Keratinocyte (primary cell): ENCODE measurements at regions not wholly inside any gene's neighbourhood (a gene's known extent, or its start where the extent isn't known, plus 50 kb on each side); places are given as distances from the start of the nearest gene placed in this dataset.

Experiments used
- DNase-seq: peaks from one replicate; pipeline ENCODE4 v3.0.0-alpha.2; 2011; ENCODE audit warnings: low read depth, missing footprints, low spot score
- FAIRE-seq: peaks from 2 replicates; lab custom pipeline; 2011; peaks lifted over from hg19 to GRCh38; lab: Jason Lieb, UNC
- H2AFZ ChIP-seq: 2 replicates; pipeline ENCODE4 v1.6.0; 2012; ENCODE audit warnings: low read length, control low read depth, inconsistent platforms; ENCODE audit not compliant: control insufficient read depth
- H3K27ac ChIP-seq: 2 replicates; pipeline ENCODE4 v1.5.1; 2011; ENCODE audit warnings: low read length; ENCODE audit not compliant: control insufficient read depth, insufficient read depth
- H3K27me3 ChIP-seq: 3 replicates; pipeline ENCODE4 v1.6.0; 2011; ENCODE audit warnings: low read length; ENCODE audit not compliant: control insufficient read depth, insufficient read depth; ENCODE audit errors: extremely low read depth
- H3K36me3 ChIP-seq, 2 experiments: 2 replicates in 1 of 2; 3 replicates in 1 of 2; pipeline ENCODE4 v1.5.1; 2011; ENCODE audit warnings: low read length in 2 of 2, mild to moderate bottlenecking in 1 of 2; ENCODE audit not compliant: control insufficient read depth in 2 of 2, insufficient read depth in 2 of 2; ENCODE audit errors: extremely low read depth in 1 of 2
- H3K4me1 ChIP-seq: 3 replicates; pipeline ENCODE4 v1.5.1; 2011; ENCODE audit warnings: low read length; ENCODE audit not compliant: control insufficient read depth, insufficient read depth; ENCODE audit errors: extremely low read depth
- H3K4me2 ChIP-seq: 3 replicates; pipeline ENCODE4 v1.6.0; 2011; ENCODE audit warnings: low read depth, low read length; ENCODE audit not compliant: control insufficient read depth, insufficient read depth; ENCODE audit errors: extremely low read depth
- H3K4me3 ChIP-seq, 3 experiments: fragments of 200-600 bp in 1 of 3; sonication (generic) in 1 of 3; 2 replicates in 2 of 3; 3 replicates in 1 of 3; pipeline ENCODE4 v1.5.1; 2011 to 2016; ENCODE audit warnings: low read length in 3 of 3, mild to moderate bottlenecking in 3 of 3, control low read depth in 2 of 3, inconsistent platforms in 1 of 3, low read depth in 1 of 3, mixed read lengths in 1 of 3, mixed run types in 1 of 3, moderate library complexity in 1 of 3; ENCODE audit not compliant: control insufficient read depth in 2 of 3, insufficient read depth in 2 of 3; ENCODE audit errors: extremely low read depth in 1 of 3
- H3K79me2 ChIP-seq: 2 replicates; pipeline ENCODE4 v1.6.0; 2012; ENCODE audit warnings: low read length; ENCODE audit not compliant: control insufficient read depth, insufficient read depth
- H3K9ac ChIP-seq: 3 replicates; pipeline ENCODE4 v1.6.0; 2011; ENCODE audit warnings: low read length; ENCODE audit not compliant: control insufficient read depth, insufficient read depth; ENCODE audit errors: extremely low read depth
- H3K9me1 ChIP-seq: 3 replicates; pipeline ENCODE4 v1.6.0; 2011; ENCODE audit warnings: low read length; ENCODE audit not compliant: control insufficient read depth, insufficient read depth; ENCODE audit errors: extremely low read depth
- H3K9me3 ChIP-seq: 2 replicates; pipeline ENCODE4 v1.5.1; 2012; ENCODE audit warnings: low read depth, low read length; ENCODE audit not compliant: control insufficient read depth
- H4K20me1 ChIP-seq: 3 replicates; pipeline ENCODE4 v1.6.0; 2011; ENCODE audit warnings: low read length; ENCODE audit not compliant: control insufficient read depth, insufficient read depth; ENCODE audit errors: extremely low read depth
- EZH2 ChIP-seq: IDR thresholded peaks from one replicate; pipeline ENCODE4 v1.6.1; 2012; ENCODE audit warnings: inconsistent platforms, mild to moderate bottlenecking, low read length, moderate library complexity
- dilution Hi-C: fragments of 300-500 bp; cut with MboI; formaldehyde crosslinking; loops from one replicate; pipeline ENCODE4 v1.7.0; 2020; ENCODE audit warnings: low sequenced_read_pairs; ENCODE audit not compliant: extremely low pct_ligation_motif_present
- TF ChIP-seq, protein P1 (sequence below), 3 experiments: IDR thresholded peaks in 1 of 3; conservative IDR thresholded peaks in 1 of 3; optimal IDR thresholded peaks in 1 of 3; 2 replicates in 2 of 3; 3 replicates in 1 of 3; pipeline versions ENCODE3 to v1.5.1; 2011; ENCODE audit warnings: low read length in 3 of 3, mild to moderate bottlenecking in 3 of 3, moderate library complexity in 2 of 3, control low read depth in 1 of 3, inconsistent platforms in 1 of 3; ENCODE audit not compliant: insufficient read depth in 2 of 3; ENCODE audit errors: extremely low read depth in 1 of 3

DNA sequence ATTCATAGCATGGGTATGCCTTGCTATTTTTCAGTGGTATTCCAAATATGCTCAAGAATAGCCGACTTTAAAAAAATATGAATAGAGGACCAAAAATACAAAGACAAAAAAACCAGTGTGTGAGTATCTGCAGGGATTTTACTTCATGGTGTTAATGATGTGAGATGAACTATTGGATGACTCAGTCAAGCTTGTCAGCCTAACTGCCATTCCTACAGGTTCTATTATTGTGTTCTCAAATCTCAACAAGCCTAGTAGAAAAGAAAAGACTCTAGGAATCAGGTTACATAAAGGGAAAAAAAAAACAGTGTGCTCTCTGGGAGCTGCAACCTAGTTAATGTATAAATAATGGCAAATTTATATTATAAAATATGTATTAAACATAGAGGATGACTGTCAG is 588.4 kb upstream of the BTBD3 start:
- dilution Hi-C loops, result no loop called here
- peak overlapping the region; percentile 13 for H3K27ac ChIP-seq
- FAIRE-seq, result peak; percentile 81

DNA sequence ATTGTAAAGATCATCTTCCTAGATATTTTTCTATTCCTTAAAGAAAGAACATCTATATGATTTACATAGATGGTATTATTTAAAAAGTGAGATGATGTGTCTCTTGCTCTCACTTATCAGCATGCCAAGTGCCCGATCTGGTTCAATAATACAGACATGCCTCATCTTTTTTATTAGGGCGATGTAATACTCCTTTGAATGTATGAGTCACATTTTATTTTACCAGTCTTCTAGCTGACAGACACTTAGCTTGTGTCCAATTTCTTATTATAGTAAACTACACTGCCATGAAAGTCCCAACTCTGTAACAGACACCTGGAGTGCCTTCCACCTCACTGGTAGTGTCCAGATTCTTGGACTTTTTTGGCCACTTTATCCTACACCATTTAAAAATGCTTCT is 586.6 kb upstream of the BTBD3 start:
- Histone ChIP-seq H3K9me3 (no peaks in the 10 kb centered on the region), H3K27ac (no peak overlapping the region), H3K9ac (no peak overlapping the region), H3K27me3 (no peaks in the 10 kb centered on the region), H3K4me2 (no peak overlapping the region), H4K20me1 (no peaks in the 10 kb centered on the region), H3K4me3 (no peak overlapping the region), H3K4me1 (peaks cover 13% of the 10 kb centered on the region), H3K36me3 (no peaks in the 10 kb centered on the region), H3K79me2 (no peaks in the 10 kb centered on the region), H2AFZ (no peak overlapping the region), H3K9me1 (no peaks in the 10 kb centered on the region)
- peak; percentile 48 for FAIRE-seq
- no peak for TF ChIP-seq EZH2
- TF ChIP-seq, protein P1, sequence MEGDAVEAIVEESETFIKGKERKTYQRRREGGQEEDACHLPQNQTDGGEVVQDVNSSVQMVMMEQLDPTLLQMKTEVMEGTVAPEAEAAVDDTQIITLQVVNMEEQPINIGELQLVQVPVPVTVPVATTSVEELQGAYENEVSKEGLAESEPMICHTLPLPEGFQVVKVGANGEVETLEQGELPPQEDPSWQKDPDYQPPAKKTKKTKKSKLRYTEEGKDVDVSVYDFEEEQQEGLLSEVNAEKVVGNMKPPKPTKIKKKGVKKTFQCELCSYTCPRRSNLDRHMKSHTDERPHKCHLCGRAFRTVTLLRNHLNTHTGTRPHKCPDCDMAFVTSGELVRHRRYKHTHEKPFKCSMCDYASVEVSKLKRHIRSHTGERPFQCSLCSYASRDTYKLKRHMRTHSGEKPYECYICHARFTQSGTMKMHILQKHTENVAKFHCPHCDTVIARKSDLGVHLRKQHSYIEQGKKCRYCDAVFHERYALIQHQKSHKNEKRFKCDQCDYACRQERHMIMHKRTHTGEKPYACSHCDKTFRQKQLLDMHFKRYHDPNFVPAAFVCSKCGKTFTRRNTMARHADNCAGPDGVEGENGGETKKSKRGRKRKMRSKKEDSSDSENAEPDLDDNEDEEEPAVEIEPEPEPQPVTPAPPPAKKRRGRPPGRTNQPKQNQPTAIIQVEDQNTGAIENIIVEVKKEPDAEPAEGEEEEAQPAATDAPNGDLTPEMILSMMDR (optimal IDR thresholded peaks at IDR 0.05 in 1 of 3, IDR thresholded peaks at IDR 0.05 in 1 of 3, conservative IDR thresholded peaks at IDR 0.05 in 1 of 3; ENCODE audit: extremely low read depth in 1 of 3, insufficient read depth in 2 of 3, low read length in 3 of 3), result no peak
- dilution Hi-C loops, result no loop called here
- no peak for DNase-seq

More for the DNA sequence above, 588.4 kb upstream of the BTBD3 start:
- TF ChIP-seq, protein P1 (optimal IDR thresholded peaks at IDR 0.05 in 1 of 3, IDR thresholded peaks at IDR 0.05 in 1 of 3, conservative IDR thresholded peaks at IDR 0.05 in 1 of 3; ENCODE audit: extremely low read depth in 1 of 3, insufficient read depth in 2 of 3, low read length in 3 of 3), result no peak
- no peak for TF ChIP-seq EZH2
- no peak for DNase-seq
- H3K4me2 ChIP-seq, result peak overlapping the region; percentile 43
- H3K79me2 ChIP-seq, result no peaks in the 10 kb centered on the region
- H3K9me1 ChIP-seq, result no peaks in the 10 kb centered on the region
- no peak overlapping the region for H3K9ac ChIP-seq
- H3K36me3 ChIP-seq, result no peaks in the 10 kb centered on the region
- H3K27me3 ChIP-seq, result no peaks in the 10 kb centered on the region
- no peaks in the 10 kb centered on the region for H3K9me3 ChIP-seq
- H3K4me1 ChIP-seq, result peaks cover 13% of the 10 kb centered on the region
- H2AFZ ChIP-seq, result peak overlapping the region; percentile 65
- no peak overlapping the region for H3K4me3 ChIP-seq
- no peaks in the 10 kb centered on the region for H4K20me1 ChIP-seq
